GM21737 (cell line): ENCODE measurements at regions not wholly inside any gene's neighbourhood (a gene's known extent, or its start where the extent isn't known, plus 50 kb on each side); places are given as distances from the start of the nearest gene placed in this dataset.

ENCODE experiments used
- ATAC-seq: cut with Tn5 transposase; IDR thresholded peaks from one replicate; pipeline ENCODE4 v1.9.1; 2021; ENCODE audit warnings: mild to moderate bottlenecking, moderate library complexity; ENCODE audit not compliant: unreplicated experiment

DNA sequence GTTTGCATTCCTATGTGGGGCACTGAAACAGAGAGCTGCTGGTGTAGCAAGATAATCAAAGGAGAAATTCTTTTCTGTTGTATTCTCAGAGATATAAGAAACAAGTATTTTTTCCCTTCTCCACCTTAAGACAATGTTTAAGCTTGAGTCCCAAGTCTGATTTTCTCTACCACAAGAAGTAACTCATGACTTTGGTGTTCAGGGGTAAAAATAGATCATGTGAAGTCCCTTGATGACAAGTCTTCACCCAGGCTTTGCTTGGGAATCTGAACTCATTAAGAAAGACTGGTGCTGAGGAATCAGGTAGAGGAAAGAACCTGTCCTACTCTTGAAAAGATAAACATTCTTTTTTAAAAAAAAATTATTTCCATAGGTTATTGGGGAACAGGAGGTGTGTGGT, 205.6 kb downstream of the ALDH8A1 start:
- ATAC-seq = no peak

DNA sequence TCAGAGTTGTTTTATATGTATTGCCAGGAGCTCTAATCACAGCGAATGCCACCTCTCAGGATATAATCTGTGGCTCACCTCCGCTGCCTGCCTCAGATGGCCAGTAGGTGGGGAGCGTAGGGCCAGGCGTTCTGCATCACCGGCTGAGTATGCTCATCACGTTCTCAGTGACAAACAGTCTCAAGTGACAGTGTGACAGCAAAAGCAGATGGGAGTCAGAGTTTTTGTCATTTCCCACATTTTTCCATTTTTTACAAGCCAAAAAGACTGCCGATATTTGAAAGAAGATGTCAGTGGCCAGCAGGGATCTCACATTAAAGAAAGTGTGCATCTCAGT, 208.7 kb downstream of the ALDH8A1 start:
- ATAC-seq = no peak

DNA sequence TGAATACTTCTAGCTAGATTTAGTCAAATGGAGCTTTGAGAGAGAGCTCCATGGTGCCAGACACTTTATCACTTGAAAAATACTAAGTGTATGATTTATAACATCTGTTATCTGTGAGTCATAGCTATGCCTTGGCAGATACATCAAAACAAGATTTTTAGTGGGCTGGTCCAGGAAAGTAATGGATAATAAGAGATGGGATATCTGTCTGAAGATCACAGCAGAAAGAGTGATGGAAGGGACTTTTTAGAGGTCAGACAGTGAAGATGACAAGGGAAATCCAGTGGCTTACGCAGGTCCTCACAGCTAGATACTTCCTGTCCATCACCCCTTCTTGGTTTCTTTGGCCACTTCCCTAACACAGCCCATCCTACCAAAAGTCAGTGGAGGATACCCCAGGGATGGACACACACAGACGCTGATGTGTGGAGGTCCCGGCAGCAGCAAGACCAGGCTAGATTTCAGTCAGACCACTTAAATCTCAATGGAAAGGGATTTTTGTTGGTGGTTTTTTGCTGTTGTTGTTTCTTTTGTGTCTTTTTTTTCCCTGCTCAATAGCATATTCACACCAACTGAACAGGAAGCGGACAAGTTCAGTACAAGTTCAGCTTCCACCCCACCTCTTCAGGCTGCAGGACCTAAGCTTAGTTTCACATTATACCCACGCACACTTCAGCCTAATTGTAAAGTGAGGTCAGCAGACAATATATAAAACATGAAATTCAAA, 209.3 kb downstream of the ALDH8A1 start:
- no peak for ATAC-seq

DNA sequence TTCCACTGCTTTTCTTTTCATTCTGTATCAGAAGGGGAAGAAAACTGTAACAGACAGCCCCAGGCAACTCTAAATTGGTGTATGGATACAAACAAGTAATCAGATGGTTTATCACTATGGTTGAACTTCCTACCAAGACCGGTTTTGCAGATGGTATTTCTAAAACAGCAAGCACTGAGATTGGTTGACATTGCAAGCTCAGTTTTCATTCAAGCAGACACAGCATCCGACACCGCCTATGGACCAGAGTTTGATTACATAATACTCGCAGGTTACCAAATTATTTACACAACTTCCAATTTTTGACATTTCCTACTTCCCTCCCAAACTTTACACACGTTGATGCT, 209.9 kb downstream of the ALDH8A1 start:
- ATAC-seq = no peak

DNA sequence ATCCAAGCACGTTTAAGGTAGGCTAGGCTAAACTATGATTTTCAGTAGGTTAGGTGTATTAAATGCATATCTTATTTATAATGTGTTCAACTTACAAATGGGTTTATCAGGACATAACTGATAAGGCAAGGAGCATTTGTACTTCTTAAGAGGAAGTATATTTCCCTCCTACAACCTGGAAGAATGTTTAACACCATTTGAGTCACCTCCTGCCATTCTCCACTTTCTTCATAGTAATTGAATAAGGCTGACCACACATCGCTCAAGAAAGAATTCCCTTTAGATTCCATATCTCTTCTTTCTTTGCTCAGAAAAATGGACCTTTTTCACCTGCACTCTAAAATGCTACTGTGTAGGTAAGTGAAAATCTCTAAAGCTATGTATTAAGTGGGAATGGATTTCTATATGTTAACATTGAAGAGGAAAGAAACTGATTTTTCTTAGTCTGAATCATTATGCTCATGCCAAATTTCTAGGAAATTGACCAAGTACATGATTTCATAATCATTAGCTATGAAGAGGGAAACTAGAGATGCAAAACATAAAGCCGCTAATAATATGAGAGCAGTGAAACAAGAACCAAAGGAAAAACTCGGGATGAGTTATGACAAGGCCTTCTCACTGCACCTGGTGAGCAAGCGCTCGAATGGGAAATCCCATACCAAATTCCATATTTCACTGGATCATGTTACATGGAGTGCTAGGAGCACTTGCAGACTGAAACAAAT, 210.4 kb downstream of the ALDH8A1 start:
- ATAC-seq = no peak

GRCh38 chr6:134738211-134738885, 211.6 kb downstream of the ALDH8A1 start:
- no peak for ATAC-seq

- ATAC-seq = no peak
Measured at GRCh38 chr6:134735461-134735860, 214.4 kb downstream of the ALDH8A1 start.

GRCh38 chr6:134734312-134734869, 215.5 kb downstream of the ALDH8A1 start:
- no peak for ATAC-seq

DNA sequence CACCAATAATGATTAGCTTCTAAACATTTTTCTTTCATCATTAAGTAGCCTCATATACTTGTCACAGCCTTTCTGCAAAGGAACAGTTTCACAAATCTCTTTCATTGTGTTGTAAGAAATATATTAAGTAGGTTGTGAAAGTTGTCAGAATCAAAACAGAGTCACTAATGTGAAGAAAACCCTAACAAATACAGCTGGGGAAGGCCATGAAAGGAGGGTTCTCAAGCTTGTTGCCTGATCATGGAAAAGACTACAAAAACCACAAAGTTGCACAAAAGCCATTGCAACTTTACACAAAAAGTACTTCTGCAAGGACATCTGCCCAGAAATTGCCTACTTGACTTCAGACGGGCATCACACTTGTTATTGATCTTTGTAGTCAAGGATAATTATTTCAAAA, 216.1 kb downstream of the ALDH8A1 start:
- ATAC-seq = no peak

DNA sequence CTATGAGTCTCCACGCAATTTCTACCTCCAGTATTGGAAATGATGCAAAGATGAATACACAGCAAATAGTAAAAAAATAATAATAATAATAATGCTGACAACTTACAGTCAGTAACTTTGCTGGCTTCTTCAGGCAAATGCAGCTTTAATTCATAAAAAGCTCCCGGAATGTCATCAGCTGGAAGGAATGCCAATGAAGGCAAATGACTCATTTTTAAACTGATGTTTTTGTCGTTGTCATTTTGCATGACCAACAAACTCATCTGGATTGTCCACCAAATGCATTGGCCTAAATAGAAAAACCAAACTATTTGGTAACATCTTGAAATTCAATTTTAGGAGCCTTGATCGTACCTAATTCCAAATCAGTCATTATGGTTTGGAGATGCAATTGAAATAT, 217.1 kb downstream of the ALDH8A1 start:
- ATAC-seq = no peak

- no peak for ATAC-seq
Measured at GRCh38 chr6:134731615-134732014, 218.3 kb downstream of the ALDH8A1 start.

DNA sequence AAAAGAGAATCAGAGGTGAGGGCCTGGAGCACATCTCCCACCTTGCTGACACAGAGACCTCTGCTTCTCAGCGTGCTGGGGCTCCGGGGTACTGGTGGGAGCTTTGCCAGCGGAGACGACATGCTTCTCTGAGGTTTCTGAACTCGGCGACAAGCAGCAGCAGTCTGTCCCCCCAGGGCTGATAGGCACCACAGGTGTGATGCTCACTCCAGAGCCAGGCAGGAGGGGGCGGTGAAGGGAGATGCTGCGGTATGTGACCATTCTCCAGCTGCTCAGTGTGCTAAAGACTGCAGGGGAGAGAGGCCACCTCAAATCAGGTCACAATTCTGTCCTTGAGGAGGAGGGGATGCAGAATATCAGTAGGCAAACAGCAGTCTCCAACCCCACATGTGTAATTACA, 219.9 kb downstream of the ALDH8A1 start:
- no peak for ATAC-seq

DNA sequence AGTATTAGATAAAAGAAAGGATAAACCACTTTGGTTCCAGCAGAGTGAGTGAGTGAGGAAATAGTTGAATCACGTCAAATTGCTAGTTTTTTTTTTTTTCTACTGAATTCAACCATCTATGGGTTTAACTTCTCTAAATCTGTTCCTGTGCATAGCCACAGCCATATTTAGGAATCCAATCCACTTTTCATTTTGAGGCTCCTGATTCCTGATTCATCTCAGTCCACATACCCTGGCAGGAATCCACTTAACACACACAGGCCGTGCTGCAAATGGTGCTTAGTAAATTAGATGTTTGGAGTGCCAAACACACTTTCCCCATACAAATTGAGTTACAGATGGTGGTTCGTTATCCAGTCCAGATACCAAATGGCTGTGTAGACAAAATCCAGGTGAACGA, 220.3 kb downstream of the ALDH8A1 start:
- no peak for ATAC-seq

GRCh38 chr6:134727081-134727480, 222.8 kb downstream of the ALDH8A1 start:
- no peak for ATAC-seq

GRCh38 chr6:134725590-134725989, 224.3 kb downstream of the ALDH8A1 start:
- no peak for ATAC-seq

DNA sequence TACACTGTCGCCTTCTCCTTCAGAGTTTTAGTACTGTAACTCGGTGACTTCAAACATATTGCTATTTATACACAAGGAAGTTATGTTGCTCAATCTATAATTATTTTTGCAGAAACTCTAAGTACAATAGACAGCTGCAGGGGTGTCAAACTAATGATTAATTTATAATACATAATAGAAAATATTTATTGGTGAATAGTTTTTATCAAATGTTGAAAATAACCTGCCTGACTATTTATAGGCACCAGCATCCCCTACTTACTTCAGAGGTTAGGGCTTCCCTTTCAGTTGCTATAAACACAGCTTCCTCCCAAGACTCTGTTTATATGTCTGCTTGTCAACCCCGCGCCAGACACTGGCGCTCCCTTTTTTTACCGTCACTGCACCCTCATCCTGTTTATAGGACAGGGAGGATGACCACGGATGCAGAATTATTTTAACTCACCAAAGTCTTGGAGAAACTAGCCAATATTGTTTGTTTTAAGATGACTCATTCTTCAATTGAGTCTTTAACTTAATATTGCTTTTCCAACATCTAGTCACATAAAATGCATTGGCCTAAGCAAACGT, 225.0 kb downstream of the ALDH8A1 start:
- no peak for ATAC-seq

- ATAC-seq = no peak
Measured at GRCh38 chr6:134723081-134723871, 226.6 kb downstream of the ALDH8A1 start.

- no peak for ATAC-seq
Measured at GRCh38 chr6:134722200-134722870, 227.6 kb downstream of the ALDH8A1 start.

- ATAC-seq = no peak
Measured at GRCh38 chr6:134721060-134721405, 228.9 kb downstream of the ALDH8A1 start.

DNA sequence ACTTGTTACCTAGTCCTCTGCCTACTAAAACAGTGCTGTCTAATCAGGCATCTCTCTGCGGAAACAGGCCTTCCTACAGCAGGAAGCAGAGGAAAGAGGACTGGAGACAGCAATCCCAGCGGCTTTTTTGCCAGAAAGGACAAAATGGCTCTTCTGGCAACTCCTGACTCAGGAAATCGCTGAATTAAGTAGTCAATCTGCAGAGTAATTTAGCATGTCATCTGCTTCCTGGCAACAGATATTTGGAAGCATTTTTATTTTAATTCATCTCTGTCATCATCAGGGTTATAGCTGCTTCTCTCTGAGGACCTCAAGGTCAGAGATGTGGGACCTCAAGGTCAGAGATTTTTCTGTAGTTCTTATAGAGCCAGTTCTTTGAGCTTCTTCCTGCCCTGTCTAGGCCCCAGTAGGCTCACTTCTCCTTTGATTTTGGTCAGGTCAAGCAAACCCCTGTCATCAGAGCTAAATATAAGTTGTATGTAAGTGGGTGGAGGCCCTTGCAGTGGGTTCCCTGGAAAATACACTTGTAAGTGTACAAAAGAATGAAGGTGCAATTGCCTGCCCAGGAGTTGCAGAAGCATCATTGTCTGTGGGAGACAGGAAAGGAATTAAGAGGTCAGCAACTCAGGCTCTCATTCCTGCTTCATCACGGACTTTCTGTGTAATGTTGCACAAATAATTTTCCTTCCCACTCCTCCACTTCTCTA, 229.4 kb downstream of the ALDH8A1 start:
- no peak for ATAC-seq
